ENCODE measurements at regions not wholly inside any gene's neighbourhood (a gene's known extent, or its start where the extent isn't known, plus 50 kb on each side); places are given as distances from the start of the nearest gene placed in this dataset.

DNA sequence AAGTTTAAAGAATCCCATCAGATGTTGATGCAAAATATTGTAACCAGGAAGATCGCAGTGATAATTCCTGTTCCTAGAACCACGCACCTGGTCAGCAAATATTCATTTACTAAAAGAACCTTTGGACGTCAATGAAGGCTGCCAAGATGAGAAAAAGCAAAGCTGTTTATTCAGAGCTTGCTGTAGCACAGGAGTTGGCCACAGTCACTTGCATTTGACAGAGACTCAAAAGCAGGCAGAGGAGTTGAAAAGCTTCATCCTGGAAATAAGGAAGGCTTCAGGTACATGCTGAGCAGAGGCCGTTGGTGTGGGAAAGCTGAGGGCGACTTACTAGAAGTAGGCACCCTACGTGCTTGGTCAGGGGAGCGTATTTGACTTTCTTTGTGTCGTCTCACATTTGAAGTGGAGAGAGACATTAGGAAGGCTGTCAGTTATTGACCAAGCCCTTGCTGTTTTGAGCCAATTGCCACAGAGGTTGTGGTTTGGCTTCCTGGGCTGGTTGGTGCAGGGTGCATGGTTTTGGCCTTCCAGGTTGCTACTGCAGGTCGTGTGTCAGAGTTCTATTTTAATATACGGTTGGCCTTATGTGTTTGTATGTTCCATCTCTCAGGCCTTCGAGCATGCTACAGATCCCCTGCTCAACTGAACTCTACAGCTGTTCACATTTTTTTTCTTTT is 289.6 kb downstream of the METTL4 start:
- no peak for DNase-seq

DNA sequence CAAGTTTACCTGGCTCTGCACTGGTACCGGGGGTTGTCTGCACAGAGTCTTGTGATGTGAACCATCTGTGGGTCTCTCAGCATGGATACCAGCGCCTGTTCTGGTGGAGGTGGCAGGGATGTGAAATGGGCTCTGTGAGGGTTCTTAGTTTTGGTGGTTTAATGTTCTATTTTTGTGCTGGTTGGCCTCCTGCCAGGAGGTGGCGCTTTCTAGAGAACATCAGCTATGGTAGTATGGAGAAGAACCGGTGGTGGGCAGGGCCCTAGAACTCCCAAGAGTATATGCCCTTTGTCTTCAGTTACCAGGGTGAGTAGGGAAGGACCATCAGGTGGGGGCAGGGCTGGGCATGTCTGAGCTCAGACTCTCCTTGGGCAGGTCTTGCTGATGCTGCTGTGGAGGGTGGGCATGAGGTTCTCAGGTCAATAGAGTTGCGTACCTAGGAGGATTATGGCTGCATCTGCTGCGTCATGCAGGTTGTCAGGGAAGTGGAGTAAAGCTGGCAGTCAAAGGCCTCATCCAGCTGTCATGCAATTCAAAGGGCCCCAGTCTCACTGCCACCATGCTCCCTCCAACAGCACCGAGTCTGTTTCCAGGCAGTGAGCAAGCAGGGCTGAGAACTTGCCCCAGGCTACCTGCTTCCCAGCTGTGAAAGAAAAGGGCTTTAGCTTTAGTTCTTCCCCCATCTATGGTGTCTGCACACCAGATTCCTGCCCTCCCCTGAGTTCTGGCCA is 278.0 kb downstream of the METTL4 start:
- DNase-seq: no peak

DNA sequence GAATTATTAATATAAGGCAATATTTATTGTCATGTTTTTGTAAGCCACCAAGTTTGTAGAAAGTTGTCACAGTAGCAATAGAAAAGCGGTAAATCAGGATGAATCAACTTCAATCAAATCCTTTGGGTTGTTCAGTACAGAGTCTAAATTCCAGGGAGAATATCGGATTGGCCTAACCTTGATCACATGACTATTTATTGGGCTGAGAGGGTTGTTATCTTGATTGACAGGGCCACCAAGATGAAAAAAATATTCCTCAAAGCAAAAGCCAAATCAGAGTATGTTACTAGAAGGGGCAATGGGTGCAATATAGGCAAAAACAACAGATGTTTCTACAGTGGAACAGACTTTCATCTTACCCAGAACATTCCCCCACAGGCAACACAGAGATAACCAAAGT is 270.0 kb downstream of the METTL4 start:
- DNase-seq: no peak

DNA sequence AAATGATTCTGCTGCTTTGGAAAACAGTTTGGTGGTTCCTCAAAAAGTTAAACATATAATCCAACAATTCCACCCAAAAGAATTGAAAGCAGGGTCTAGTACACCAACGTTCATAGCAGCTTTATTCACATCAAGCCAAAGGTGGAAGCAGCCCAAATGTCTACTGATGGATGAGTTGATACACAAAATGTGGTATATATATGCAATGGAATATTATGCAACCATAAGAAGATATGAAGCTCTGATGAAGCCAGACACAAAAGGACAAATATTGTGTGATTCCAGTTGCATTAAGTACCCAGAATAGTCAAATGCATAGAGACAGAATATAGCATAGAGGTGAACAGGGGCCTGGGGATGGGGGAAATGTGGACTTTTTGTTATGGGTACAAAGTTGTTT is 269.3 kb downstream of the METTL4 start:
- no peak for DNase-seq

DNA sequence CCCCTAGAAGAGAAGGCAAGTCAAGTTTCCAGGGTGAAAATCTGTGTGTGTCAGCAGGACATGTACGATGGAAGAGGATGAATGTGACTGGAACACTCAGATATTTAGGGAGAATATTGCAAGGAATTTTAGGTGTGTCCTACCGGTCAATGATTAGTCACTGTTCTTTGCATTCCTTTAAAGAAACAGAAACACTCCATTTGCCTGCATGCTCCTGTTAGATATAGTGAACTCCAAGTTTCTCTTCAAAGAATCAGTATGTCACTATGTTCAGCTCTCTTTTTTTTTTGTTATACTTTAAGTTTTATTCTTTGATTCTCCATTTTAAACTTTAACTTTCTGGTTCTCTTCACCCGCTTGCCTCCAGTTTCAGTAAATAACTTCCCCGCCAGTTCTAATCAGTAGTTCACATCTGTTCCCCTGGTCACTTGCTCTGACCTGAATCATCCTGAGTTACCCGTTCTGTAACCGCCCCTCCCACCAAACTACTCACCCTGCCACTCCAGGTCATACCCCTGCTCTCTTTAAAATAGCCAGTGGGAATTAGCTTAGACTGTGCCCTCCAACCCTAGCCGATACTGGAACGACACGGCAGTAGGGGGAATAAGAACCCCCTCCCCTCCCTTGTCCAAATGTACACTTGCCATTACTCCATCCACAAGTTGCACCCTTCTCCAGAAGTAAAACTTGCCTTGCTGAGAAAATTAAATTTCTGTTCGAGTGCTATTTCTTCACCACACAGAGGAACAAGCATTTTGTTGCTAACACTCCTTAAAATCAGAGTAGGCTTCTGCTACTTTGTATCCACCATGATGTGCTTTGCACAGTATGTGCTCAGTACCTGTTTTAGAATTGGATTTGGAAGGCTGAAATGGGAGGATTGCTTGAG is 268.4 kb downstream of the METTL4 start:
- no peak for DNase-seq

DNA sequence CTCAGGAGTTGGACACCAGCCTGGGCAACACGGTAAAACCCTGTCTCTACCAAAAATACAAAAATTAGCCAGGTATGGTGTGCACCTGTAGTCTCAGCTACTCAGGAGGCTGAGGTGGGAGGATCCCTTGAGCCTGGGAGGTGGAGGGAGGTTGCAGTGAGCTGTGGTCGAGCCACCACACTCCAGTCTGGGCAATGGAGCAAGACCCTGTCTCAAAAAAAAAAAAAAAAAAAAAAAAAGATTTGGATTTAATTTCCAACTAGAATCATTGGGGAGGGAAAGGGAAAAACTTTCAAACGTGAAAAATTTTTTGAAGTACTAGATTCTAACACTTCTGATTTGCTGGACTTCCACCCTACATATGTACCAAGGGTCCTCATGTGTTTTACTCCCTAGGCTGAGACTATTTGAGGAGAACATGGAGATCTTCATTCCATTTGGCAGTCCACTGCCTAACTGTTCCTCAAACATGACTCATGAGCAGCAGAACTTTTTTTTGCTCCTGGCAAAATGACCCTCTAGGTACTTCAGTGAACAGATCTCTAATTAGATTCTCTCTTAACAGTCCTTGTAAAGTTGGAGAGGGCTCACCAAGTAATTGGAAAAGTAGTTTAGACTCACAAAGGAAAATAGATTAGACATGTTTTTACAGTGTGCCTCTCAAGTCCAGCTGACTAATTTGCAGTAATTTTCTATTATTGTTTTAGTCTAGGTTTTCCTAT is 267.6 kb downstream of the METTL4 start:
- DNase-seq: no peak

DNA sequence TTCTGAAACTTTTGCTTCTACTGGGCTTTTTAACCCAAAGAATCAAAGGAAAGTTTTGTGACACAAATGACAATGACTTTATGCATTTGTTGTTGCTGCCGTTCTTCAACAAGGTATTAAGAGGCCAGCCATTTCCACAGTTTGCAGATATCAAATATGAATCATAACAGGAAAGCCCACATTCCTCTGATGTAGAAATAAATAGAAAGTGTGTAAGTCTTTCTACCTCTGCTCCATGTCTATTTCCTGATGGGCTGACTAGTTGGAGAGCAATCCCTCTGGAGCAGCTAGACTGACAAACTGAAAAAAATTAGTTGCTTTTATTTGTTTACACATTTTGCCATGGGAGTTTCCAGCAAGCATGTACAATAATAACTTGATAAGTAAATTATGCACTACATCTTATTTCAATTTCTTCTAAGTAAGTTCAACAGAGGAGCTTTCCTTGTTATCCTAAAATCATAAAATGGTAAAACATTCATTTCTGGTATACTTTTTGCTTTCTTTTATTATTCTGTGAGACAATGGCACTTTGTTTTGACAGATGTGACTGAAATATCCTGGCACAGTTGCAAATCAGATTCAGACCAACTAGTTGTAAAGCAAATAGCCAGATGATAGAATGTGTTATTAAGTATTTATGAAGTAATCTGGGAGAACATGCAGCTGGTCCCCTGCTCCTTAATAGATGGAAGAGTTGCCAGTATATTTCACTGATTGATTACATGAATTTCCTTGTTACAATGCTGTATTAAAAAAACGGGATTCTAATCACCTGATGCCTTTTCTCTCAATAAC is 266.7 kb downstream of the METTL4 start:
- no peak for DNase-seq

DNA sequence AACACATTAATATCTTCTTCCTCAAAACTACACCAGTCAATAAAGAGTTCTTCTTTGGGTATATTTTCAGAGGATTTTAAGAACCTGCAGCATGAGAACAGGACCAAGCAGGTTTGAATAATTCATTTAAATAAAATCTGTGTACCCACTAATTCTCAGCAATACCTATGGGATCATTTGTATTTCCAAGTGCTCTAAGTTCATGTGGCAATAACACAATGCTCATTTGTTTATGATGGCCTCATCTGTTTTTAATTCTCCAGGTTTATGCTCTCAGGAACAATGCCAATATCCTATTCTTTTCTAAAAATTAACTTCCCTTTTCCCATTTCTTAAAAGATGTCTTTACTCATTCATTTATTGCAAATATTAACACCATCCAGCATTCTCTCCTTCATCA is 264.7 kb downstream of the METTL4 start:
- DNase-seq: no peak

DNA sequence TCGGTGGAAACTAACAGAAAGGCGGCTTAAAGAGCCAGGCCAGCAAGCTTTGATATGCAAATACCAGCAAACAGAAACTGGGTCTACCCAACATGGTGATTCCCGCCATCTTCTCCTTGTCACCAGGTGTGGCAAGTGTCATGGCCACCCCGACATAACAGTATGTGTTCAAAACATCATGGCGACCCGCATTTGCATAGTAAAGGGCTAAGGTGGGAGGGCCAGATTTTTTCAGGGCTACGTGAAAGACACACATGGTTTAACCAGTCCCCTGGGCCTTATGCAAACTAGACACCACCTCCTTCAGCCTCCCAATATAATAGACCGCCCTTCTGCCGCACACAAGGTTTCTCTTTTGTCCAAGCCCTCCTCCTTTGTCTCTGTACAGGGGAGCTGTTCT is 260.4 kb downstream of the METTL4 start:
- DNase-seq: no peak

DNA sequence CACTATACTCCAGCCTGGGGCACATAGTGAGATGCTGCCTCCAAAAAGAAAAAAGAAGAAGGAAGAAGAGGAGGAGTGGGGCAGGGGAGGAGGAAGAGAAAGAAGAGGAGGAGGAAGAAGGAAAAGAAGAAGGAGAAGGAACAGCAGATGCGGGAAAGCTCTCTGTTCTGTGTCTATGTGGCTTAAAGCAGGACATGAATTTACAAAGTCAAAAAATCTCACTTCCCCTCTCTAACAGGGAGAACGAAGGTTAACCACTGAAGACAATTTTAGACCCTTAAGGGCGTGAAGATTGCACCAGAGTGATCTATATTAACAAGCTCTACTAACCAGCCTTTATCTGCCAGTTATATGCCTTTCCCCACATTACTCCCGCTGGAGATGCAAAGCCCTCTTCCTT is 258.9 kb downstream of the METTL4 start:
- DNase-seq: no peak

DNA sequence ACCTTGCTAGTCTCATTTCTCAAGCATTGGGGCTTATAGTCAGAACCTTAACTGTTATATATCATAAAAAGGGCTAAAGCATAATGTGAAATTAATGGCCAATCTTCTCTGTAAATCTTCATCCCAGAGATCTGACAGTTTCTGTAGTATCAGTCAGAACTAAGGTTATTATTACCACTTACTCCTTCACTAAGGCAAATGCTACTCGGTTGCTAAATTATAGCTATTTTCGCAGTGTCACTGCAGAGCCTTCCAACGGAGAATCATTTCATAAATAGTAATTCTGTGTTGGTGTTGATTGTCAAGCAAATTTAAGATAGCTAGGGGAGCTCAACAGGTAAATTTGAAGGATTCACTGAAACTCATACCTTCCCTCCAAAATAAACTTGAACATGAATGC is 258.0 kb downstream of the METTL4 start:
- no peak for DNase-seq

DNA sequence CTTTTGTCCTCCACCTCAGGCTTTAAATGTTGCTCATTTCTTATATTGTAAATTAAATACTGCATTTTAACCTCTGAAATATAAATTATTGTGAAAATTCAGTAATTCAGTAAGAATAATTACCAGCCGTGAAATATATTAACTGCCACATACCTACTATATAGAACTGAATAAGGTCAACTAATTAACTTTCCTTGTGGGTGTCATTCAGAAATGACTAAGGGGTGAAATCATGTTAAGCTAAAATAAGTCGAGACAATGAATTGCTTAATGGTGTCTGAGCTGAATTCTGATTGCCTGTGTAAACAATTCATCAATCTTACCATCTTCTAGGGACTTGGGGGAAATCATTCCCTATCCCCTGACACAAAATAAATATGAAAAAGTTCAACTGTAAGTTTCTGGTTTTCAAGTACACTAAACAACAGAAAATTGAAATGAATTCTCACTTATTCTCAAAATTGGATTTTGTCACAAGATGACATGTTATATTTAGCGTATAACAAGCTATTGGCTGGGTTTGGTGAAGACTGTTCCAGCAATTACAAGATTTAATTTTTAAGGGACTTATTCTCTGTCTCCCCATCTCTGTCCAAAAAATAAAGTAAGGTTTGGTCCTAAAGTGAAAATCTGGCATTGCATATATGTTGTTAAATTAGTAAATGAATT is 255.1 kb downstream of the METTL4 start:
- DNase-seq: no peak

DNA sequence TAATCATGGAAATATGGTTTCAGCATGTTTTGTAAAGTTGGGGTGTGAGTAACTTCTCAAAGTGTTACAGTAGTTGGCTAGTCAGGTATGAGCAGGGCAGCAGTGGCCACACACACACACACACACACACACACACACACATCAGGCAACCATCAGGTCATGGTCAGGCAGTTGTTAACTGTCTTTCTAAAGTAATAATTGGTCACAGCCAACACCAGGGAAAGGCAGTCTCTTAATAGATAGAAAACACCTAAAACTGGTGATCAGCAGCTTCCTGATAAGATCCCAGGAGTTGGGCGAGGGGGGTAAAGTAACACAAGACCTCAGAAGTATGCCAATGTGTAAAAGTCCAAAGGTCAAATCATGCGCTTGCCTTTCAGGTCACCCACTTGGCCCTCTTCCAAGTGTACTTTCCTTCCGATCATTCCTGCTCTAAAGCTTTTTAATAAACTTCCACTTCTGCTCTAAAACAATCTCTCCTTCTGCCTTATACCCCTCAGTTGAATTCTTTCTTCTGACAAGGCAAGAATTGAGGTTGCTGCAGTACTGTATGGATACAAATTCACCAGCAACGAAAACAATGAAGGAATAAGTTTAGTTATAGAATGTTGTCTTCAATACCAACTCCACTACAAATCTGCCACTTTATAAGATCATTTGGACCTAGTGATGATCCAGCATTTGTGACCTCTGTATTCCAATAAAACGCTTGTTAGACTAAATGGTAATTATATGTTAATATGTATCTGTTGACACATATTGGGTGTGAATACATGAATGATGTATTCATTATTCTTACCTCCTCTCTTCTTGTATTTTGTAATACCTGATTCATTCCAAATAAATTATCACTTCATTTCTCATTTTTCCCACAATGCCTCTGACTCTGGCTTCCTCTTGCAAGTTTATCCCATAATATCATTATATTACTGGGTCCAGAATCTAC is 254.3 kb downstream of the METTL4 start:
- no peak for DNase-seq

DNA sequence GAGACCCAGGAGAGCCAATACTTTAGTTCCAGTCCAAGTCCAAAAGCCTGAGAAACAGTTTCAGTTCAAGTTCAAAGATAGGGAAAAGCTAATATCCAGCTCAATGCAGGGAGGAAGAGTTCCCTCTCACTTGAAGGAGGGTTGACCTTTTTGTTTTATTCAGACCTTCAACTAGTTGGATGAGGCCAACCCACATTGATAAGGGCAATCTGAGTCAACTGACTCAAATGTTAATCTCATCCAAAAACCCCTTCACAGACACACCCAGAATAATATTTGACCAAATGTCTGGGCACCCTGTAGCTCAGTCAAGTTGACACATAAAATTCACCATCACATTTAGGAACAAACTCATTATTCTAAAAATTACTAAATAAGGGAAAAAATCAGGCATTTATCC is 246.8 kb downstream of the METTL4 start:
- no peak for DNase-seq

DNA sequence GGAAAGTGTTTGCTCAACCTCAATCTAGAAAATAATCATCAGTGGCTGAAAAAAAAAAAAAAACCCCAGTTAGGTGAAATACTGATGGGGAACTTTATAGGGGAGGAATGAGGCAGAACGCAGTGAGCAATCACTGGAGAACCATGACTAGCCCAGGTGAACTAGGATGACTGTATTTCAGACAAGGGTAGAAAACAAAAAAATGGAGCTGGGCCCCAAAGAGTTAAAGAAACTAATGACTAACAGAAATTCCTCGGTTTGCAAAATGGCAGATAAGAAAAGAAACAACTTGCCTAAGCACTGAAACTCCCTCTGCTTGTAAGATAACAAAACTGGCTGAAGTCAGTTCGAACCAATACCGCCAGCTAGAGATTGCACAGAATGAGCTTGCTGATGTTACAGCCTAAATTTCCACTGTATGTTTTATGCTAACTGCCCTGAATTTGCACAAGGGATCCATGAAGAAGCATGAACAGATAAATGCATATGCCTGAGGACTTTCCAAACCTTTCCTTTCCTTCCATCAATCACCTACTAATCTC is 245.9 kb downstream of the METTL4 start:
- no peak for DNase-seq

DNA sequence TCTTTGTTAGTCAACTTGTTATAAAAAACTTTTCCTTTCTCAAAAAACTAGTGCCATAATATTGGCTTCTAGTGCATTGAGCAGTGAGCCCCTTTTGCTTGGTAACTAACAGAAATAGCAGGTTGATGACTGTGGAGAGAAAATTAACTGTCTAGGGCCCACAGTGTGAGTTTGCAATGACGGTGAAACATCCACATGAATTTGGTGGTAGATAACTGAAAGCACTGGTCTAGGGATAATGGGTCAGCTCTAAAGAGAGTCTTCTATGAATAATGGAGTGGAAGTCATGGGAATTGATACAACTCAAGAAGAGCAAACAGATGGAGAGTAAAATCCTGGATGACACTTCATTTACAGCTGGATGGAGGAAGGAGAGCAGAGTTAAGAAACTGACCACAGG is 245.4 kb downstream of the METTL4 start:
- no peak for DNase-seq

DNA sequence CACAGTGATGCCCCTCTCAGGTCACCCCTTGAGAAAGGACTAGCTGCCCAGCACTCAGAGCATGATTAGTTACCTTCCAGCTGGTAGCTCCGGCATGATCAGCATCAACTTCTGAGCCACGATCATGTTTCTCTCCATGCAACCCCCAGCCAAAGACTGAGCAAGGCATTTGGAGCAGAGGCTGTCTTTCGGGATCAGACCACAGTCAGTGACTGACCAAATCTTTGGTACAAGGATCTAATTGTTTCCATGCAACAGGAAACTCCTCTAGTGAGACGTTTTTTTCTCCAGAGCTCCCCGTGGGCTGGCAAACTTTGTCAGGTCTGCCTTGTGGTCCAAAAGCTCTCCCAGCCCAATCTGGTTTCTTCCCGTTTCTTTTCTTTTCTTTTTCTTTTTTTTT is 244.3 kb downstream of the METTL4 start:
- no peak for DNase-seq

DNA sequence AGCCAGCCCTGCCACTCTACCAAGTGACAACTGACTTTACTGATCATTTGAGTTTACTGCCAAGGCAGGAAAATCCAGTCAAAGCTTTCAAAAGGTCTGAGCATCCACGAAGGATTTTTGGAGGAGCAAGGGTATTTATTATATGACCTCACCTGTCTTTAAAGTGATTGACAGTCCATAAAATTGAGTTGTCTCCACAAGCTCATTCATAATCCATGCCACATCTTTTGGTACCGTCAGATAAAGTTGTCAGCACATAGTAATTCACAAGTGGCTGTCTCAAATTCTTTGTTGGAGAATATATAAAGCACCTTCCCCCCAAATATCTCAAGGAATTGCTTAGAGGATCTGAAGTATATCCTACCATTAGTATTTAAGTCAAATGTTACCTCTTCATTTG is 240.5 kb downstream of the METTL4 start:
- no peak for DNase-seq

DNA sequence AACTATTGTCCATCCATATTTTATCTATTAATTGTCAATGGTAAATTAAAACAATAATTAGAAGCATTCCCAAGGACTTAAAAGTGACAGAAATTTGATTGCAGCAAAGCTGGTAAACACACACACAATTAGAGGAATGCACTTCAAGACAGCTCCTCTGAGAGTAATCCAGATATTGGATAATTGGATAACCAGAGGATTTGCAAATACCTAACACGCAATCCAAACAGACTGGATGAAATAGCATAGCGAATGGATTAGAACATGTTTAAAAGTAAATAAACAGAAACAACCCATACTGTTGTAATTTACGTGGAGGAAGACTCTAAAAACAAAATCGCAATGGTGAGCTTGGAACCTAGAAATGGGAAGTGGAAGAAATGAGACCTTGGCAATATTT is 239.8 kb downstream of the METTL4 start:
- DNase-seq: no peak

DNA sequence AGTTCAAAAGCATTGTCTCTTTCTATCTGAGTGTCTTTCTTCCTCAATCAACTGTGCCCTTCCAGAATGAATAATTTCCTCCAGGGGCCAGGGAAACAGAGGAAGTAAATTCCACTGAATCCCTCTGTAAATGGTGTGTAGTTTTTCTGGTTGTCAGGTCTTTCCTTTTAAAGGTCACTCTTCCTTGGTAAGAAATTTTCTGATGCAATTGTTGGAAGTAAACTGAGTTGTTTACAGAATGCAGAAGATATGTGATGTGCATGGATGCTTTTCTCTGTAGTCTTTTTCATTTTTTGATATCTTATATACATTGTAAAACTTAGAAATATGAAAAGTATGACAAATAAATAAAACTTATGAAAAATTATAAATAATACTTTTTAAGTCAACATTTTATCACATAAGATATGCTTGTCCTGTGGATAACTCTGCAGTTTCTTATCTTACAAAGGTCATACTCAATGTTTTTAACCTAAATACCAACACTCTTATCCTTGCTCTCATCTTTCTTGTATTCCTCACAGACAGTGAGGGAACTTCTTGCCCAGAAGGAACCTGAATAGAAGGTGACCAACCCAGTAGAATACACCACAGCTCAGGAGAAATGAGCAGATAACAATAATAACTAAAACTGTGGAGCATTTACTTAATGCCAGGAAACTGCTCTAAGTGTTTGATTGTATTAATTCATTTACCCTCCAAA is 234.5 kb downstream of the METTL4 start:
- no peak for DNase-seq

Measured in NCI-H1092 (cell line).